Skin epidermis (tissue), 12 donors: ENCODE measurements at regions not wholly inside any gene's neighbourhood (a gene's known extent, or its start where the extent isn't known, plus 50 kb on each side); places are given as distances from the start of the nearest gene placed in this dataset.

ENCODE experiments used
- H3K27ac ChIP-seq, 21 experiments: fragments of 200-600 bp; sonication (generic) in 11 of 21; one replicate each; pipeline ENCODE4 v1.5.0; 2020; ENCODE audit warnings: mild to moderate bottlenecking in 3 of 21, inconsistent platforms in 2 of 21, moderate library complexity in 2 of 21
- H3K4me3 ChIP-seq, 7 experiments: fragments of 200-600 bp; sonication (generic) in 2 of 7; one replicate each; pipeline ENCODE4 v1.5.0; 2020; ENCODE audit warnings: inconsistent platforms in 2 of 7, mild to moderate bottlenecking in 2 of 7, moderate library complexity in 1 of 7

DNA sequence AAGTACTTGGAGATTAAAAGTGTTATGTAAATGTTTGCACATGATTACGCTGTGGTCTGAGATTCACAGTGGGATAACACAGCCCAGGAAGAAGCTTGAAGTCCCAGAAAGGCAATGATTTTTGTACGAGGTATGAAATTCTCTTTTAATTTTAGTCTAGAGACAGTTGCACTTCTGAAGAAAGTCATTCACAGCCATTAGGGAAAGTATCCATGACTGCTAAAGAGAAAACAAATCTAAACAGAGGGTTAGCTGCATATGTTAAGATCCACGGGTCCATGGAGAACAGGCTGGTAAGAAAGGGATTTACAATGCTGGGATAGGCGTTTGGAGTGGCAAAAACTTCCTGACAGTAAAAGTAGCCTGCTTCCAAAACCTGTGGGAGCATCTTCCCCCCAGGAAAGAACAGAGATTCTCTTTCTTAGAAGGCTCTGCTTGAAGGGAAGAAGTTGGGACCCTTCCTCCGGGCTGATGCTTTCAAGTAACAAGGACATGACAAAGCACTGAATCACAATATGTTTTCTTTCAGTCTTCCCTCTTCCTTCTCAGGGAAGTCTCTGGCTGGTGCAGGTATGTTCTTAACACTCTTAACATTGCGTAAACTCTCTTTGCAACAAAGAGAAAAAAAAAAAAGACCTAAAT lies 220.8 kb upstream of the CELF2 start:
- Histone ChIP-seq H3K4me3 (no peak overlapping the region), H3K27ac (peak overlapping the region in 12 of 21 experiments; percentile 6 to 86 (median 69))

DNA sequence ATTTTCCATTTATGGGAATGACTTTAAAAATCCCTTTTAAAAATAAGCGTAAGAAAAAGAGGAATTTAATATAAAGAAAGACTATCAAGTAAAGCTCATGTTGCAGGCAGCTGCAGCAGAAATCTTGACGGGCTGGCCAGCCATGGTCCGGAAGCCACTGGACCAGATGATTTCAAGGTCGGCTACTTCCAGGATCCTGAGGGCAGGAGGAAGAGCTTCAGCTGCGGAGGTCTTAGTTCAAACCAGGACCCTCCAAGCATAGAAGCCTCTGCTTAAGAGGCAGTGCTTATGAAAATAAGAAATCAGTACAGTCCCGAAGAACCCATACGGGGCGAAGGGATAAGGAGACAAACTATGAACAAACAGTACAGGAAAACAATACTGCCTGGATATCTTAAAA lies 220.2 kb upstream of the CELF2 start:
- no peak overlapping the region for H3K4me3 ChIP-seq
- H3K27ac ChIP-seq: peak overlapping the region in 13 of 21 experiments; percentile 27 to 86 (median 74)

DNA sequence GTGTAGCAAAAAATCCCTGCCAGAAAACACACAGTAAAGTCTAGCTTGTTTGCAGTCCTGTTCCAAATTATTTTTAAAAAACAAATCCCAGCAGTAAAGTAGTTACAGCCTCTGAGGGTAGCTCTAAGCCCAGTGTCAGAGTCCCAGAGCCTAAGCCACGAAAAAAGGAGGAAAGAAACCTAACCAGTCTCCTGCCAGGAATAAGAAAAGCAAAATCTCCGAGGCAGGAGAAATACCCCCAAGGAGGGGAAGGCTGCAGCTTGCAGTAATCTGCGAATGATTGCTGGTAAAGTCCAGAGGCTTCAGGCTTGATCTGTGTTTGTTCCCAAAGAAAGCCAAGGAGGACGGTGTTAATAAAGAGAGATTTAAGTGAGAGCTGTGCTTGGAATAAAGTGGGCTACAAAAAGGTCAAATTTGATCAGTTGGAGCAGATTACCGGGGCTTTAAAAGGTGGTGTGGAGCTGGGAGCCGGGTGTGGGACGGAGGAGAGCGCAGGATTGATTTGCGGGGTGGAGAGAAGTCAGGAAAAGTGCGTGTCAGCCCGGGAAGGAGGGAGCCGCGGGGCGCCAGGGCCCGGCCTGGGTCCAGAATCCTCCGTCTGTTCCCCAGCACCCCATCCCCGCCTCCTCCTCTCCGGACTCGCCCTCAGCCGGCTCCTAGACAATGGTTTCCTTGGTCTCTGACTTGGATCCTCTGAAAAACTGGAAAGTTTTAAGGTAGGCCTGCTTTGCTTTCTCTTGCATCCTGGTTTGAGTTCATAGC lies 219.4 kb upstream of the CELF2 start:
- Histone ChIP-seq H3K27ac (peak overlapping the region in 18 of 21 experiments; percentile 8 to 86 (median 73)), H3K4me3 (peak overlapping the region in 1 of 7 experiments; percentile 18)

DNA sequence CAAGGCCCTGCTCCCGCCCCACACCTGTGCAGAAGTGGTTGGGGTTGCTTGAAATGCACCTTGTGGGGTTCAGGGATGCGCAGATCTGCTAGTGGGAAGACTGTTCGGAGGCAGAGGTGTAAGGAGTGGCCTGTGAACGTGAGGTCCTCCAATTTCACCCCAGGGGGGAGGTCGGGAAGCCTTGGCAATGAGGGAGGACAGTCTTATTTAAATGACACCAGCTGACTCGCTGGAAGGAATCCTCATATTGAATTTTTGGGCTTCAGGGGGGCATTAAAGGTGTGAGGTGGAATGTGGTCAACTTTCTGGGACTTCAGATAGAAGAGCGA lies 218.8 kb upstream of the CELF2 start:
- peak overlapping the region in 1 of 7 experiments; percentile 18 for H3K4me3 ChIP-seq
- peak overlapping the region in 18 of 21 experiments; percentile 8 to 86 (median 73) for H3K27ac ChIP-seq

DNA sequence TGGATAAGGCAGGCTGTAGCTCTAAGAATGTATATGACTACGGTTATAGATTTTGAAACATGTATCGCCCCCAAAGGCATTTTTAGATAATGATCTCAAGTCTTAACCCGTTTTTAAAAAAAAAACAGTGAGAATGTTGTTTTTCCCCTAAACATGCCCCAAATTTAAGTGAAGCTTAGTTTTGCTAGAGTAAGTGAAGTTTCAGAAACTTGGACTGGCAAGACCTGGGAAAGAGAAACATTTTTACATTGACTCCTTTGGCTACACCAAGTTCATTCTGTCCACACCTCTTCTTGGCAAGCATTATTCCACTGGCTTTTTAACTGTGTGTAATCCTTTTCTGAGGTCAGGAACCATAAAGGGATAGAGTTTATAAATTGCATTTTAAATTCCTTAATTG lies 216.7 kb upstream of the CELF2 start:
- Histone ChIP-seq H3K4me3 (no peak overlapping the region), H3K27ac (no peak overlapping the region)

DNA sequence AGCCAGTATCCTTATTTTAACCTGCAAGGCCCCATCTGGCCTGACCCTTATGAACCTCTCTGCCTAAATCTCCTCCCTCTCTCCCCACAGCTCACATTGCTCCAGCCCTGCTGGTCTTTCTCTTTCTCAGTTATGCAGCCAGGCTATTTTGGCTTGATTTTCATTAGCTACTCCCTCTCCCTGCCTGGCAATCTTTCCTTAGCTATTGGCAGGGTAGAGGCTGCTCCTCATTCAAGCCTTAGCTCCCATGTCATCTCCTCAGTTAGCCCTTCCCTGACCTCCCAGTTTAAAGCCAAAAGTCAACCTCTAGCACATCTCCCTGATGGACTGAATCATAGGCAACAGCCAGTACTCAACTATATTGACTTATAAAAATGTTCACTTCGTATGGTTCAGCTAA lies 214.4 kb upstream of the CELF2 start:
- H3K4me3 ChIP-seq: no peak overlapping the region

DNA sequence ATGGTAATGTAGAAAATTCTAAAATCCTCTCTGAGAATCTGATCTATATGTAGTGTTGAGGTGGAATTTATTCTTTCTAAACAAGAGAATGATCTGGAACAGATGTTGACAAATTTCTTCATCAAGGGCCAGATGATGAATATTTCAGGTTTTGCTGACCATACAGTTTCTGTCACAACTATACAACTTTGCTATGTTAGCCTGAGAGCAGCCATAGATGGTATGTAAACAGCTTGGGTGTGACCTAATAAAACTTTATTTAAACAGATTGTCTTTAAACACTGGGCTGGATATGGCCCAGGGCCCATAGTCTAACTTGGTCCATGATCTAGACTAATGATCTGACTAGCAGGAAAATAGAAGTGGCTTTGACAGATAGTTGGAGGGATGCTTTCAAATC lies 213.6 kb upstream of the CELF2 start:
- H3K27ac ChIP-seq: no peak overlapping the region
- no peak overlapping the region for H3K4me3 ChIP-seq

More for the DNA sequence above, 214.4 kb upstream of the CELF2 start:
- no peak overlapping the region for H3K27ac ChIP-seq

DNA sequence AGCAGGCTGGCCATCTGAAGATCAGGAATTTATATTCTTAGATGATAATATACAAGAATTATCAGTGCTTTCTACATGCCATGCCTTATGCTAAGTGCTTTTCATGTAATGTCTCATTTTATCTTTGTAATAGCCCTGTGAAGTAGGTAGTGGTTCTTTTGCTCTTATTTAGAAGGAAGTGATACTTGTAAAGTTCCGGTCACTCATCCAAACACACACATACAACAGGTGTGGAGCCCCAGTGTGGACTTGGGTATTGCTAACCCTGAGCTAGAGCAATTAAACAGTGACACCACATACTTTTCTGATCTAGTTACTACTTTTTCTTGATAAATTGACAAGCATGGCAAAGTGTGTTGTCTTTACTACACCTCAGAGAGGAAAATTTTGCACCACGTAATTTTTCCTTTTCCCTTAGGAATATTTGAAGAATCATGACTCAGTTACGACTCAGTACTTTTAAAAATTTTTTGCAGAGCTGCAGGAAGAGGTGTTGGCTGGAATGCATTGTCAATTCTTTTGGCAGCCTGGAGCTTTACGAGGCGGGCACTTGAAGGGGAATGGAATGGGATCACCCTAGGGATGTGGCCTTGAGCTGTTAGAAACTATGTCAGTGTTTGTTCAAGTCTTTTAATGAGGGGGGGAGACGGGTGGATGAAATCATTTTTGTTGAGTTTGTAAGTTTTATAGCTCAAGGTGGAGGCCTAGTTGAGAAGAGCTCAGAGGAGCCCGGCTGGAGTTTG lies 212.5 kb upstream of the CELF2 start:
- Histone ChIP-seq H3K27ac (peak overlapping the region in 4 of 21 experiments; percentile 16 to 56 (median 24)), H3K4me3 (no peak overlapping the region)

DNA sequence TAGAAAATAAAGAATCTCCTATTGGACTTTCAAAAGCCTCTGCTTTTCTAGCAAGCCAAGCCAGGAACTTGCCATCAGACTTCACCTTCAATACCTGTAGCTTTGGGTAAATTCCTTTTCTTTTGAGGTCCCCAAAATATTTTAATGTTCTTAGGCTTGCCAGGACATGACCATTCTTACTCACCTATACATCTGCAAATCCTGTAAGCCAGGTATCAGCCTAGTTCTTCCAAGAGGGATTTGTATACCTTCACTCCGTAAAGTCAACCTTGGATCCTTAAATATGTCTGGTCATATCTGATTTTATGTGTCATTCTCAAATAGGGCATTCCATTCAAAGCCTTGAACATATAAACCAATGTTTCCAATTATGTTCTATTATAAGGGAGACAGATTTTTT lies 210.6 kb upstream of the CELF2 start:
- Histone ChIP-seq H3K27ac (no peak overlapping the region), H3K4me3 (no peak overlapping the region)

DNA sequence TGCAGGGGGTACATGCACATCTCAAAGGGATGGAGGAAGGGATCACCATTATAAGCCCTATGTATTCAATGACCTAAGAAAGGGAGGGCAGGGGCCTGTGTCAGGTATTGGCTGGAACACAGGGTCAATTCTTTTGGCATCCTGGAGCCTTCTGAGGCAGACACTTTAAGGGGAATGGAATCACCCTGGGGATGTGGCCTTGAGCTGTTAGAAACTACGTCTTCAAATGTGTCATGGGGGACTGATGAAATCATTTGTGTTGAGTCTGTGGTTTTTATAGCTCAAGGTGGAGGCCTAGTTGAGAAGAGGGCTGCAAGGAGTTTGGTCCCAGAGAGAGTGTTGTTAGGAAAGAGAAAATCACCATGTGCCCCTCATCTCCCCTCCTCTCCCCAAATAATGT lies 206.1 kb upstream of the CELF2 start:
- Histone ChIP-seq H3K27ac (no peak overlapping the region), H3K4me3 (no peak overlapping the region)

DNA sequence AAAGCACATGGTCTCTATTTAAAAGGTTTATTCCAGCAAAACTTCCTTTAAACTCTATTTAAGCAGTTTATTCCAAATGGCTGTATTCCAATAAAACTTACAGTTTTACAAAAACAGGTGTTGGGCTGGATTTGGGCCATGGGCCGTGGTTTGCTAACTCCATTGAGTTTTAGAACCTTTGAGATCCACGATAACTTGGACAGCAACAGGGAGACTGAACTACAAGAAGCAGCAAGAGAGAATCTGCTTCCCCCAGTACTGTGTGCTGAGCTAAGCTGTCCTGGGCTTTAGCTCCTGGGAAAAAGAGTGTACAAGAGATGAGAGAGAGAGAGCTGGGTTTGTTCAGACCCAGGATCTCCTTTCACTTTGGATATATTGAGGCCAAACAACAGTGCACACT lies 204.0 kb upstream of the CELF2 start:
- Histone ChIP-seq H3K27ac (peak overlapping the region in 1 of 21 experiments; percentile 21), H3K4me3 (no peak overlapping the region)

DNA sequence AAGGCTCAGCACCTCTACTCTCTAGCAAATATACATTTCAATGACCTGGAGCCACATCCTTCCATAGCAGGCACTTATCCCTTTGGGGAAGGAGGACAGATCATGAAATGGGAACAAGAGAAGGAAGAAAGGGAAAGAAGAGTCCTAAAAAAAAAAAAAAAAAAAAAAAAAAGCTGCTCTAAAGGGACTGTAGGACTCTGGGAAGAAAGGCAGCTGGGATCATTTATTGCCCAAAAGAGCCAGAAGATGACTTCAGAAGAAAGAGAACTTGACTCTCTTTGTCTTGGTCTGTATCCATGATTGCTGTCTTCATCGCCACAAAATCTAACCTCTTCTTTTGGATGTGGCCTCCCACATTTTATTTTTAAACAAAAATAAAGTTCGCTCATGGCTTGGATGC lies 203.6 kb upstream of the CELF2 start:
- Histone ChIP-seq H3K27ac (peak overlapping the region in 2 of 21 experiments; percentile 21 to 41), H3K4me3 (no peak overlapping the region)

DNA sequence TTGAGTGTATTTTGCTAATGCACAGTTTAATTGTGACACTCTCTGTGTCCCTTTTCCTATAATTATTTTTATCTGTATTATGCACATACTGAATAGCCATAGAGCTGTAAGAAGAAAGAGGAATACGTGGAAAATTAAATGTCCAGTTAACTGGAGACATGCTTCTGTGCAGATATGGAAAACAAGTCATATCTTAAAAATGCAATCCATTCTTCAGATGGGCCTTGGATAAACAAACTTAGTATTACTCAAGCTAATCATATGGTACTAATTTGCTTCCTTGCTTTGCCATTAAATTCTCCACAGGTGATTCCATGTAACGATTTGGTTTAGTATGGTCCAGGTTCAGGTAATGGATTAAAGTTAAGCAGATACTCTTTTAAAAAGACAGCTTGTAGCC lies 201.2 kb upstream of the CELF2 start:
- H3K4me3 ChIP-seq: no peak overlapping the region
- H3K27ac ChIP-seq: peak overlapping the region in 1 of 21 experiments; percentile 18

DNA sequence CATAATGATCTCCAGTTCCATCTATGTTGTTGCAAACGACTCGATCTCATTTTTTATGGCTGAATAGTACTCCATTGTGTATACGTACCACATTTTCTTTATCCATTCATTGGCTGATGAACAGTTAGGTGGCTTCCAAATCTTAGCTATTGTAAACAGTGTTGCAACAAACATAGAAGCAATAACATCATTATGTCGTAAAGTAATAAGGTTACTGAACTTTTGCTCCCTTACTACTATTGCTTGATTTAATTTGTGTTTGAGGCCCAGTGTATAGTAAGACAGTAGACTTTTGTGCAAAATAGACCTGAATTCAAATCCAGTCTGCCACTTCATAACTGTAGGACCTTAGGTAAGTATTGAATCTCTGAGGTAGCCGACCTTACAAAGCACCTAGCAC lies 200.1 kb upstream of the CELF2 start:
- Histone ChIP-seq H3K4me3 (no peak overlapping the region), H3K27ac (peak overlapping the region in 6 of 21 experiments; percentile 20 to 70 (median 60))

DNA sequence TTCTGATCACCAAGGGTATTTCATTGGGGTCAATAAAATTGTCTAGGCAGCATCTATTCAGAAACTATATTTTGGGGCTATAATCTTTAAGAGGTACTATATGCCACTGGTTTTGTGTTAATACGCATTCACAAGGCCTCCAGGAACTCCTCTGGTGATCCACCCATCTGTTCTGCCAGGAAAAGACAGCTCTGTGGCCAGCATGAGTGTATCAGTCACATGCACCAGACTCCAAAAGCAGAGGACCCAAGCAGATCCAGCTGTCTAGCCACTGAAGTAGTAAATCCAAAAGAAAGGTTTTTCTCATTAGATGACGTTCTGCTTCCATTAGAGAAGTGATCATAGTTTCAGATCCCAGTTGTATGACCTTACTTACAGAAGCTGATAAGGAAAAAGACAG lies 199.6 kb upstream of the CELF2 start:
- Histone ChIP-seq H3K27ac (peak overlapping the region in 7 of 21 experiments; percentile 4 to 72 (median 59)), H3K4me3 (no peak overlapping the region)

DNA sequence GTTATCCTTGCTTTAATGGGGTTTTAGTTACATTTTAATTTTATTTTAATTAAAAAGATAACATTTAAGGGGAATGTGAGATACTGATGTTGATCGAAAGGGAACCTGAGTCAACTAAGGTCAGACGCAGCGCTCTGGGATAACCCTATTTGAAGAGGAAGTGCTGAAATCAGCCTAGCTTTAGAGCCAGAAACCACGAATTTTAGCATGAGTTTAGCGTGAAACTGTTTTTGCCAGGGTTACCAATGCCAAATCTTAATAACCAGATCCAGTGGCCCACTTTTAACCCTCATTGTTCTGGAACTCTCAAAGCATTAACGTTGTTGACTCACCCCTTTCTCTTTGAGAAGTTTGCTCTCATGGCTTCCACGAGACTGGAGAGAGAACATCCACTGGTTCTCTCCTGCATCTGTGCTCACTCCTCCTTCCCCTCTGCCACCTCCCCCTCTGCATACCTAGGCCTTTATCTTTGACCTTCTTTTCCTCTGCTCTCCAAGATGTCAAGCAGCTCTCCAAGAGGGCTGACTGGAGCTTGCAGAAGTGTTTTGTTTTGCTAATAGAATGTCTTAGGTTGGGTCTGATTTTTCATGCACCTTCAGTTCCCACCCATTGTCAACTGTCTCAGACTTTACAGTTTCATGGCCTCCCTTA lies 198.3 kb upstream of the CELF2 start:
- Histone ChIP-seq H3K4me3 (no peak overlapping the region), H3K27ac (peak overlapping the region in 5 of 21 experiments; percentile 7 to 72 (median 53))

DNA sequence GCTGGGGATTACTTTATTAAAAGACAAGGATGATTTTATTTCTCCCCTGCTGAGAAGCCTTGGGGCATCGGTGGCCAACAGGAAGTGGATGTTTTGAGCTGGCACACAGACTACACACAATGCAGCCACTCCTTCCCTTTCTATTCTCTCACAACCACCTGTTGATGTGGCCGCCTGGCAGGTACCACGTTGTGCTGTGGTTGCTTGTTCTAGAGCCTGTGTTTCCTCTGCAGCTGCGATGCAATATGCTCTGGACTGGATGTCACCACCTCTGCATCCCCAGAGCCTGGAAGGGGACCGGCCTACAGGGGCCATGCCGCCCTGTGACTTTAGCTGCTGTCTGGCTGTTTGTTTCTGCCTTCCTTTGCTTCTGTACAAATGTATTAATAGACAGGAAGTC lies 195.7 kb upstream of the CELF2 start:
- no peak overlapping the region for H3K4me3 ChIP-seq
- H3K27ac ChIP-seq: peak overlapping the region in 5 of 21 experiments; percentile 1 to 65 (median 40)

DNA sequence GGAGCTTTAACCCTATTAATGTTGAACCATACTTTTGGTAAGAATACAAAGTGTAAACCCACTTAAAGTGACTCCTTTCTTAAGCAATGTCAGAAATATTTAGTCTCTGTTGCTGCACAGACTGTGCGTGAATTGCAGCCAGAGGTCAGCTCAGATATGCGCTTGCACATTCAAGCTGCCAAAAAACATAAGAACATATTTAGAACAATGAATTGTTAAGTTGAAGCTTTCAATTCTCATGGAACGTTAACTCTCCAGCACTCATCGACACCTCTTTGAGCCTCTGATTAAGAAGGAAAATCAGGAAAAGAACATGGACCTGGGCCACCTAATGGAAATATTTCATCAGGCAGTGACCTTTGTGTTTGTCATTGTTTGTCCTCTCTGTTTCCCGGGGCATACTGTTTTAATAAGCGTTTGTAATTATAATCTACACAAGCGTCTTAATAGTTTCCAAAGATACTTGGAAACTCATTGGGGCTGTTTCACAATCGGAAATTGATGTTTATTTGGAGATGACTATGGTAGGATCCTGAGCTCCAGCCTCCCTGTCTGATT lies 193.0 kb upstream of the CELF2 start:
- no peak overlapping the region for H3K4me3 ChIP-seq
- peak overlapping the region in 12 of 21 experiments; percentile 24 to 85 (median 63) for H3K27ac ChIP-seq

DNA sequence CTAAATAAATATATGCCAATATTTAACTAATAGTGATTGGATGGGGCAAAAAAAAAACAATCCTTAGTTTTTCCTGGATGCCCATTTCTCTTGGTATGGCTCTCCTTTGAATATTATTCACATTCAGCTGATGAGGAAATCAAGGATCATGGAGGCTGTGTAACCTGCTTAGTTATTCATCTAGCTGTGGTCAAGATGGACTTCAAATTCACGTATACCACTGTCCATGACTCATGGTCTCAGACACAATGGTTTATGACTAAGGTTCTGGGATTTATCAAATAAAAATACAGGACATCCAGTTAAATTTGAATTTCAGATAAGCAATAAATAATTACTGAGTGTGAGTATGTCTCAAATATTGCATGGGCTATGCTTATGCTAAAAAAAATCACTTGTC lies 191.5 kb upstream of the CELF2 start:
- no peak overlapping the region for H3K27ac ChIP-seq

DNA sequence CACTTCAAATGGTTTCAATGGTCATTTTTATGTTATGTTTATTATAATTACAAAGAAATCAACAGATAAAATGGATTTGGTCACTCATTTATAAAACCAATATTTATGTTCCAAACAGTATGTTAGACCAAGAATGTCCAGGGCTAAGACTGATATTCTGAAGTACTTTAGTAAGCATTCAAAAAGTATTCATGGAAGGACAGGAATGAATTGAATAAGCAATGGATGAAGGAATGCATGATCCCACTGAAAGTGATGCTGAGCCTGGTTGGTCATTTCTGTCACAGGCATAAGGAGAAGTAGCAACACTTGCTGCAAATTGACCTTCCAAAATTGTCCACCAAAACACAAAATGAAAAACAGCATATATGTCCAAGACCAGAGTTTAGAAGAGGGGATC lies 189.0 kb upstream of the CELF2 start:
- Histone ChIP-seq H3K27ac (no peak overlapping the region), H3K4me3 (no peak overlapping the region)

More for the DNA sequence above, 191.5 kb upstream of the CELF2 start:
- H3K4me3 ChIP-seq: no peak overlapping the region
